Cardiac muscle cell (in vitro differentiated cells and primary cell): ENCODE measurements at regions not wholly inside any gene's neighbourhood (a gene's known extent, or its start where the extent isn't known, plus 50 kb on each side); places are given as distances from the start of the nearest gene placed in this dataset.

Experiments
- DNase-seq, 2 donors: peaks; one replicate each; pipeline versions ENCODE4 v3.0.0 to v3.0.0-alpha.2; 2010 to 2017; ENCODE audit warnings: low read depth in 1 of 2, low spot score in 1 of 2
- H3K27ac ChIP-seq: fragments of 200-600 bp; sonication (generic); 2 replicates; pipeline ENCODE4 v1.5.1; 2016
- H3K27me3 ChIP-seq: fragments of 200-600 bp; sonication (generic); 2 replicates; pipeline ENCODE4 v1.6.0; 2016; ENCODE audit warnings: control low read depth
- H3K36me3 ChIP-seq: fragments of 200-600 bp; sonication (generic); 2 replicates; pipeline ENCODE4 v1.5.1; 2016; ENCODE audit warnings: control low read depth
- H3K4me1 ChIP-seq: fragments of 200-600 bp; sonication (generic); 2 replicates; pipeline ENCODE4 v1.8.1; 2017; ENCODE audit warnings: low read depth, mild to moderate bottlenecking, mixed run types
- H3K4me3 ChIP-seq: fragments of 200-600 bp; sonication (generic); 2 replicates; pipeline ENCODE4 v1.5.1; 2016; ENCODE audit warnings: mild to moderate bottlenecking
- H3K9me3 ChIP-seq: fragments of 200-600 bp; sonication (generic); 2 replicates; pipeline ENCODE4 v1.5.1; 2017; ENCODE audit warnings: low read depth, mild to moderate bottlenecking, control low read depth
- CTCF ChIP-seq: IDR thresholded peaks from 2 replicates; pipeline ENCODE4 v1.5.1; 2012; ENCODE audit warnings: low read depth, mild to moderate bottlenecking, low read length

DNA sequence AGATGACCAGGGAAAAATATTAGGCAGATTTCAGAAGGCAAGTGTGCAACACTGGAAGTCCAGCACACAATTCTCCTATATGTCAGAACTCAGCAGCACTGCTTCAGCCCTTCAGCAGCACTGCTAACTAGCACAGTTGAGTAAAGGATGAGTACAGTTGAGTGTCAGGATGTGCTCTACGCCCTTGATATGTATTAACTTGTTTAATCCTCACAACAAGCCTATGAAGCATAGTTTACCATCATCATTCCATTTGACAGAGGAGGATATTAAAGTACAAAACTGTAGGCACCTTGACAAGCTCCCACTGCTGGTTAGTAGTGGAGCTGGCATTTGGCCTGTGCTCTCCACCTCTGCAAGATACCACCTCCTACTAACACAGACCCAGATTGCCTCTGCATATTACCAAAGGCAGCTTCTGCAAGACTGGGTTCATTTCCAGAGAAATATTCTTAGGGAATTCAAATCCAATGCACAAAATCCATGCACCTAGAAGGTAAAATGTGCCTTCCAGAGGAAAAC lies 230.8 kb downstream of the ANAPC1 start:
- DNase-seq = no peak
- Histone ChIP-seq H3K36me3 (no peaks in the 10 kb centered on the region), H3K27me3 (no peaks in the 10 kb centered on the region), H3K9me3 (no peaks in the 10 kb centered on the region), H3K4me1 (peaks cover 37% of the 10 kb centered on the region), H3K27ac (peak overlapping the region; percentile 65), H3K4me3 (no peak overlapping the region)
- no peak for TF ChIP-seq CTCF

DNA sequence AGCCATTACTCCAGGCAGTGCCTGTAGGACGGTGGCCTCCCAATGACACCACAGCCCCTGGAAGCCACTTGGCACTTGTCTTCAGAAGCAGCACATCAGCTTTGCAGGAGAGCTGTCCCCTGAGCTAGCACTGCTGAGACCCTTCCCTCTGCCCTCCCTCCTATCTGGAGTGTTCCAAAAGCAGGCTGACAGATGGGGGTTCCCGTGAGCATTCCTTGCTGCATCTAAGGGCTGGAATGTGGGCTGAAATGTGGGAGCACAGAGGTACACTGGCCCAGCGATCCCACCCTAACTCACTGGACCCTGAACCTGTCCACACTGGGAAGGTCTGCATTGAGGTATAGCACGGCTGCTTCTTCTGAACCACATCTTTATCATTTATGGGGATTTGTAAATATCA lies 230.1 kb downstream of the ANAPC1 start:
- peak in 1 of 2 donors; percentile 49 for DNase-seq
- Histone ChIP-seq H3K36me3 (no peaks in the 10 kb centered on the region), H3K27me3 (no peaks in the 10 kb centered on the region), H3K4me1 (peaks cover 37% of the 10 kb centered on the region), H3K27ac (no peak overlapping the region), H3K4me3 (no peak overlapping the region), H3K9me3 (no peaks in the 10 kb centered on the region)
- no peak for TF ChIP-seq CTCF

- DNase-seq = no peak
- no peaks in the 10 kb centered on the region for H3K27me3 ChIP-seq
- H3K36me3 ChIP-seq = no peaks in the 10 kb centered on the region
- H3K4me3 ChIP-seq = no peak overlapping the region
- no peak for TF ChIP-seq CTCF
- H3K4me1 ChIP-seq = peaks cover 37% of the 10 kb centered on the region
- no peaks in the 10 kb centered on the region for H3K9me3 ChIP-seq
- no peak overlapping the region for H3K27ac ChIP-seq
Measured at GRCh38 chr2:111654829-111655228, 229.2 kb downstream of the ANAPC1 start.

DNA sequence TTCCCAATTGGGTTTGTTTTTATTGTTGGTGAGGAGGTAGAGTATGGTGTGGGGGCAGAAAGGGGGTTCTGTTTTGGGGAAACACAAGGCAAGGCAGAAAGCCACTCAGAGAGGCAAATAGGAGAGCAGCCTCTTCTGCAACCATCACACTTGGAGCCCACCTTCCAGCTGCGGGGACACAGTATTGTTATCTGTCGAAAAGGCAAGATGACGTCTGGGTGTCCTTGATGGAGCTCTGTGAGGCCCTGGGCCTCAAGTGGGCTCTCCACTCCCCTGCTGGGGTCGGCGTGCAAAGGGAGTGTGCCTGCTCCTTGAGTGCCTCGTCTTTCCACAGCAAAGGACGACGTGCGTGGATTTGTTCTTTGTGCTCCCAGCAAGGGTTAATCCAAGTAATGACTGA lies 227.6 kb downstream of the ANAPC1 start:
- Histone ChIP-seq H3K27ac (peak overlapping the region; percentile 10), H3K27me3 (no peaks in the 10 kb centered on the region), H3K36me3 (no peaks in the 10 kb centered on the region), H3K9me3 (no peaks in the 10 kb centered on the region), H3K4me1 (peaks cover 37% of the 10 kb centered on the region), H3K4me3 (no peak overlapping the region)
- no peak for DNase-seq
- TF ChIP-seq CTCF = no peak

DNA sequence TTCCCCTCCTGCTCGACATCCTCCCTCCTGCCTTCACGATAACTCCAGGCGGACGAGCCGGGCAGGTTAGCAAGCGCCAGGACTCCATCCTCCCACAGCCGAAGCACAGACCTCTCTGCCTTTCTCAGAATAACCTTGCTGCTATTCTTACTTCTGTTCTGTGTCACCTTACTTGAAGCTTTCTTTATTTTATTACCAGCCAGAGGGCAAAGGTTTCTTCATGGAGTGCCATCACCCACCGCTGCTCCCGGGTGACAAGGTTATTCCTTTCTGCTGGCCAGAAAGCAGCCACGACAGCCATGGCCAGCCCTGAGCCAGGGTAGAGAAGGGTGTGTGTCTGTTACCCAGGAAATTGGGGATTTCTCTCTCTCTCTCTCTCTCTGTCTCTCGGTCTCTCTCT lies 227.1 kb downstream of the ANAPC1 start:
- no peak for DNase-seq
- no peaks in the 10 kb centered on the region for H3K27me3 ChIP-seq
- TF ChIP-seq CTCF = no peak
- peak overlapping the region; percentile 10 for H3K27ac ChIP-seq
- no peaks in the 10 kb centered on the region for H3K9me3 ChIP-seq
- H3K36me3 ChIP-seq = no peaks in the 10 kb centered on the region
- H3K4me1 ChIP-seq = peaks cover 37% of the 10 kb centered on the region
- no peak overlapping the region for H3K4me3 ChIP-seq
